Breast epithelium (tissue), 3 donors: ENCODE measurements at regions not wholly inside any gene's neighbourhood (a gene's known extent, or its start where the extent isn't known, plus 50 kb on each side); places are given as distances from the start of the nearest gene placed in this dataset.

Source experiments
- CTCF ChIP-seq, 3 donors: fragments of 450-650 bp; IDR thresholded peaks; one replicate each; pipeline ENCODE4 v1.5.1; 2016 to 2017; ENCODE audit warnings: antibody characterized with exemption in 3 of 3, mild to moderate bottlenecking in 3 of 3, moderate library complexity in 3 of 3
- POLR2AphosphoS5 ChIP-seq, 3 donors: sonication (generic); formaldehyde crosslinking; IDR thresholded peaks; one replicate each; pipeline ENCODE4 v1.6.1; 2017; ENCODE audit warnings: antibody characterized with exemption in 3 of 3

- TF ChIP-seq CTCF (IDR thresholded peaks at IDR 0.05), result no peak
- no peak for TF ChIP-seq POLR2AphosphoS5 (IDR thresholded peaks at IDR 0.05)
Measured at GRCh38 chr2:71872466-71873051, 275.1 kb downstream of the CYP26B1 start.
